ENCODE measurements at regions not wholly inside any gene's neighbourhood (a gene's known extent, or its start where the extent isn't known, plus 50 kb on each side); places are given as distances from the start of the nearest gene placed in this dataset.

- ATAC-seq = no peak
- Histone ChIP-seq H3K27ac (ENCODE audit: low read depth, low read length) (no peak overlapping the region), H3K9me3 (ENCODE audit: control insufficient read depth in 2 of 3, low read length in 3 of 3) (no peaks in the 10 kb centered on the region), H3K4me3 (ENCODE audit: low read length) (no peak overlapping the region), H3K36me3 (ENCODE audit: control insufficient read depth in 2 of 3, insufficient read depth in 3 of 3, low read length in 3 of 3) (no peaks in the 10 kb centered on the region), H3K4me1 (ENCODE audit: control insufficient read depth in 2 of 2, insufficient read depth in 2 of 2, low read length in 2 of 2) (no peaks in the 10 kb centered on the region), H3K27me3 (ENCODE audit: control insufficient read depth in 2 of 2, insufficient read depth in 2 of 2, low read length in 2 of 2) (no peaks in the 10 kb centered on the region)
- peaks cover 3 to 11% (median 5%) of the 10 kb centered on the region in 7 donors for H3K4me1 Mint-ChIP-seq
- no peak overlapping the region for H3K27ac Mint-ChIP-seq
- intact Hi-C loops (cut with micrococcal nuclease) = no loop called here
- ChIA-PET POLR2A (interaction anchor here (1.4 kb wide), 1 partner anchor 10 kb away, joined by 3 read pairs; no protein-coding TSS in a partner anchor), CTCF (interaction anchor here (1.0 kb wide), 1 partner anchor 85 kb away, joined by 3 read pairs; no protein-coding TSS in a partner anchor)
- no peak for DNase-seq
- peaks cover 0 to 6% (median 3%) of the 10 kb centered on the region in 5 donors for H3K27me3 Mint-ChIP-seq
- H3K4me3 Mint-ChIP-seq = no peak overlapping the region
- H3K9me3 Mint-ChIP-seq = peaks cover 0 to 7% (median 0%) of the 10 kb centered on the region in 11 donors
- H3K36me3 Mint-ChIP-seq = no peaks in the 10 kb centered on the region
Measured at GRCh38 chr10:129116371-129116770, 350.7 kb upstream of the MGMT start.

- intact Hi-C loops (cut with micrococcal nuclease) = no loop called here
- H3K27ac Mint-ChIP-seq = no peak overlapping the region
Measured at GRCh38 chr10:129120441-129120840, 346.6 kb upstream of the MGMT start.

GRCh38 chr10:129122846-129123245 is 344.2 kb upstream of the MGMT start:
- Histone ChIP-seq H3K27ac (ENCODE audit: low read depth, low read length) (no peak overlapping the region), H3K9me3 (ENCODE audit: control insufficient read depth in 2 of 3, low read length in 3 of 3) (no peaks in the 10 kb centered on the region), H3K4me3 (ENCODE audit: low read length) (no peak overlapping the region), H3K4me1 (ENCODE audit: control insufficient read depth in 2 of 2, insufficient read depth in 2 of 2, low read length in 2 of 2) (no peaks in the 10 kb centered on the region), H3K27me3 (ENCODE audit: control insufficient read depth in 2 of 2, insufficient read depth in 2 of 2, low read length in 2 of 2) (no peaks in the 10 kb centered on the region), H3K36me3 (ENCODE audit: control insufficient read depth in 2 of 3, insufficient read depth in 3 of 3, low read length in 3 of 3) (no peaks in the 10 kb centered on the region)
- CTCF ChIA-PET = no interaction called here
- H3K36me3 Mint-ChIP-seq = peaks cover 0 to 4% (median 0%) of the 10 kb centered on the region in 5 donors
- DNase-seq (no peak), ATAC-seq (no peak)
- peaks cover 3 to 35% (median 14%) of the 10 kb centered on the region in 7 donors for H3K4me1 Mint-ChIP-seq
- H3K4me3 Mint-ChIP-seq = no peak overlapping the region
- peaks cover 0 to 8% (median 0%) of the 10 kb centered on the region in 11 donors for H3K9me3 Mint-ChIP-seq
- H3K27me3 Mint-ChIP-seq = peaks cover 0 to 21% (median 0%) of the 10 kb centered on the region in 5 donors
- no peak overlapping the region for H3K27ac Mint-ChIP-seq
- intact Hi-C loops (cut with micrococcal nuclease) = no loop called here
- POLR2A ChIA-PET = no interaction called here

More at GRCh38 chr10:129120441-129120840, 346.6 kb upstream of the MGMT start:
- Mint-ChIP-seq H3K4me3 (no peak overlapping the region), H3K4me1 (peaks cover 3 to 35% (median 14%) of the 10 kb centered on the region in 7 donors), H3K36me3 (peaks cover 0 to 2% (median 0%) of the 10 kb centered on the region in 5 donors), H3K9me3 (peaks cover 0 to 7% (median 0%) of the 10 kb centered on the region in 11 donors), H3K27me3 (peaks cover 0 to 17% (median 3%) of the 10 kb centered on the region in 5 donors)
- Histone ChIP-seq H3K27ac (ENCODE audit: low read depth, low read length) (no peak overlapping the region), H3K27me3 (ENCODE audit: control insufficient read depth in 2 of 2, insufficient read depth in 2 of 2, low read length in 2 of 2) (no peaks in the 10 kb centered on the region), H3K4me1 (ENCODE audit: control insufficient read depth in 2 of 2, insufficient read depth in 2 of 2, low read length in 2 of 2) (no peaks in the 10 kb centered on the region), H3K9me3 (ENCODE audit: control insufficient read depth in 2 of 3, low read length in 3 of 3) (no peaks in the 10 kb centered on the region), H3K36me3 (ENCODE audit: control insufficient read depth in 2 of 3, insufficient read depth in 3 of 3, low read length in 3 of 3) (no peaks in the 10 kb centered on the region), H3K4me3 (ENCODE audit: low read length) (no peak overlapping the region)
- POLR2A ChIA-PET = interaction anchor here (0.7 kb wide), 1 partner anchor 77 kb away, joined by 3 read pairs; no protein-coding TSS in a partner anchor
- CTCF ChIA-PET = no interaction called here
- DNase-seq (no peak), ATAC-seq (no peak)

GRCh38 chr10:129123428-129123827 is 343.6 kb upstream of the MGMT start:
- ATAC-seq (no peak), DNase-seq (no peak)
- intact Hi-C loops (cut with micrococcal nuclease) = no loop called here
- Histone ChIP-seq H3K4me3 (ENCODE audit: low read length) (no peak overlapping the region), H3K4me1 (ENCODE audit: control insufficient read depth in 2 of 2, insufficient read depth in 2 of 2, low read length in 2 of 2) (no peaks in the 10 kb centered on the region), H3K27me3 (ENCODE audit: control insufficient read depth in 2 of 2, insufficient read depth in 2 of 2, low read length in 2 of 2) (no peaks in the 10 kb centered on the region), H3K27ac (ENCODE audit: low read depth, low read length) (no peak overlapping the region), H3K9me3 (ENCODE audit: control insufficient read depth in 2 of 3, low read length in 3 of 3) (no peaks in the 10 kb centered on the region), H3K36me3 (ENCODE audit: control insufficient read depth in 2 of 3, insufficient read depth in 3 of 3, low read length in 3 of 3) (no peaks in the 10 kb centered on the region)
- Mint-ChIP-seq H3K36me3 (peaks cover 0 to 4% (median 0%) of the 10 kb centered on the region in 5 donors), H3K9me3 (peaks cover 0 to 8% (median 0%) of the 10 kb centered on the region in 11 donors), H3K4me1 (peaks cover 3 to 35% (median 14%) of the 10 kb centered on the region in 7 donors), H3K4me3 (no peak overlapping the region), H3K27ac (no peak overlapping the region), H3K27me3 (peaks cover 0 to 21% (median 0%) of the 10 kb centered on the region in 5 donors)
- ChIA-PET POLR2A (no interaction called here), CTCF (no interaction called here)

GRCh38 chr10:129126982-129127381 is 340.1 kb upstream of the MGMT start:
- peaks cover 0 to 8% (median 0%) of the 10 kb centered on the region in 11 donors for H3K9me3 Mint-ChIP-seq
- no peaks in the 10 kb centered on the region for H3K27me3 ChIP-seq (ENCODE audit: control insufficient read depth in 2 of 2, insufficient read depth in 2 of 2, low read length in 2 of 2)
- H3K4me1 ChIP-seq (ENCODE audit: control insufficient read depth in 2 of 2, insufficient read depth in 2 of 2, low read length in 2 of 2) = no peaks in the 10 kb centered on the region
- H3K9me3 ChIP-seq (ENCODE audit: control insufficient read depth in 2 of 3, low read length in 3 of 3) = no peaks in the 10 kb centered on the region
- no peak overlapping the region for H3K4me3 Mint-ChIP-seq
- H3K27ac Mint-ChIP-seq = no peak overlapping the region
- ATAC-seq = no peak
- ChIA-PET CTCF (no interaction called here), POLR2A (no interaction called here)
- H3K27me3 Mint-ChIP-seq = peaks cover 0 to 20% (median 6%) of the 10 kb centered on the region in 5 donors
- H3K4me3 ChIP-seq (ENCODE audit: low read length) = no peak overlapping the region
- intact Hi-C loops (cut with micrococcal nuclease) = no loop called here
- H3K36me3 ChIP-seq (ENCODE audit: control insufficient read depth in 2 of 3, insufficient read depth in 3 of 3, low read length in 3 of 3) = no peaks in the 10 kb centered on the region
- no peak overlapping the region for H3K27ac ChIP-seq (ENCODE audit: low read depth, low read length)
- no peak for DNase-seq
- H3K36me3 Mint-ChIP-seq = peaks cover 0 to 4% (median 0%) of the 10 kb centered on the region in 5 donors
- H3K4me1 Mint-ChIP-seq = peaks cover 0 to 22% (median 6%) of the 10 kb centered on the region in 7 donors

GRCh38 chr10:129131457-129132132 is 335.4 kb upstream of the MGMT start:
- DNase-seq (no peak), ATAC-seq (no peak)
- Mint-ChIP-seq H3K27ac (no peak overlapping the region), H3K36me3 (no peaks in the 10 kb centered on the region), H3K4me1 (peaks cover 0 to 19% (median 0%) of the 10 kb centered on the region in 7 donors), H3K4me3 (no peak overlapping the region), H3K27me3 (peaks cover 0 to 12% (median 9%) of the 10 kb centered on the region in 5 donors), H3K9me3 (peaks cover 0 to 3% (median 0%) of the 10 kb centered on the region in 11 donors)
- intact Hi-C loops (cut with micrococcal nuclease) = no loop called here
- Histone ChIP-seq H3K36me3 (ENCODE audit: control insufficient read depth in 2 of 3, insufficient read depth in 3 of 3, low read length in 3 of 3) (no peaks in the 10 kb centered on the region), H3K27ac (ENCODE audit: low read depth, low read length) (no peak overlapping the region), H3K4me1 (ENCODE audit: control insufficient read depth in 2 of 2, insufficient read depth in 2 of 2, low read length in 2 of 2) (no peaks in the 10 kb centered on the region), H3K27me3 (ENCODE audit: control insufficient read depth in 2 of 2, insufficient read depth in 2 of 2, low read length in 2 of 2) (no peaks in the 10 kb centered on the region), H3K9me3 (ENCODE audit: control insufficient read depth in 2 of 3, low read length in 3 of 3) (no peaks in the 10 kb centered on the region), H3K4me3 (ENCODE audit: low read length) (no peak overlapping the region)
- ChIA-PET POLR2A (no interaction called here), CTCF (interaction anchor here (0.6 to 1.2 kb wide), 2 partner anchors 23 to 69 kb away, joined by 3 read pairs; no protein-coding TSS in a partner anchor)
